ENCODE measurements at regions not wholly inside any gene's neighbourhood (a gene's known extent, or its start where the extent isn't known, plus 50 kb on each side); places are given as distances from the start of the nearest gene placed in this dataset.

DNA sequence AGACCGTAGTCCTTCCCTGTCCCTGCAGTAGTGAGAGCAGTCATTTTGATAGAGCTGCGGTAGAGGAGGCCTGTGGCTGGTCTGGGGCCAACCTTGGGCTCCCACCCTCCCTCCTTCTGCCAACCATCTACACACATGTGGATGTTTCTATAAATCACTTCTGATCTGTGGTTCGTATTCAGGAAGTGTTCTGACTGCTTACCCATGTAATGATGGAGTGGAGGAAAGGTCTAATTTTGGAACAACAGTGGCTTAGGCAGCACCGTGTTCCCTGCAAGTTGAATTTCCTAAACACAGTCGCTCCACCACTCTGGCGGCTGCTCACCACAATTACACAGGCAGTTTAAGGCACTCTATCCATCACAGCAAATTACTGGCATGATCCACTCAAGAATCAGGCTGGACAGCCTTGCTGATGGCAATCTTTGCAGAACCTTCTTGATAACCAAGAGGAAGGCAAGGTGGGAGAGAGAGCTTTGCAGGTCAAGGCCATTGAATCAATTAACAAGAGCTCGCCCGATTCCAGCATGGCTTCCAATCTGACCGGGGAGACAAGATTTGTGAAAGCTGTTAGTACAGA is 104.7 kb upstream of the VEPH1 start:
- TF ChIP-seq TAF1 (IDR thresholded peaks at IDR 0.05; ENCODE audit: borderline replicate concordance, insufficient read depth, low read length) (no peak), POLR2AphosphoS5 (IDR thresholded peaks at IDR 0.05; ENCODE audit: low read depth, low read length) (no peak), REST (IDR thresholded peaks at IDR 0.05; ENCODE audit: insufficient read depth in 1 of 2, low read depth in 2 of 2, low read length in 2 of 2) (no peak), SIN3A (IDR thresholded peaks at IDR 0.05; ENCODE audit: borderline replicate concordance, insufficient read depth, low read length) (no peak), FOXP2 (optimal IDR thresholded peaks at IDR 0.05; ENCODE audit: borderline replicate concordance, extremely low read depth, extremely low read length, insufficient read depth) (no peak)

- TF ChIP-seq SIN3A (IDR thresholded peaks at IDR 0.05; ENCODE audit: borderline replicate concordance, insufficient read depth, low read length) (no peak), POLR2AphosphoS5 (IDR thresholded peaks at IDR 0.05; ENCODE audit: low read depth, low read length) (no peak), TAF1 (IDR thresholded peaks at IDR 0.05; ENCODE audit: borderline replicate concordance, insufficient read depth, low read length) (no peak), FOXP2 (optimal IDR thresholded peaks at IDR 0.05; ENCODE audit: borderline replicate concordance, extremely low read depth, extremely low read length, insufficient read depth) (no peak), REST (IDR thresholded peaks at IDR 0.05; ENCODE audit: insufficient read depth in 1 of 2, low read depth in 2 of 2, low read length in 2 of 2) (no peak)
Observed at GRCh38 chr3:157606852-157607197, 103.6 kb upstream of the VEPH1 start.

GRCh38 chr3:157606011-157606851 is 103.0 kb upstream of the VEPH1 start:
- TF ChIP-seq SIN3A (IDR thresholded peaks at IDR 0.05; ENCODE audit: borderline replicate concordance, insufficient read depth, low read length) = no peak

DNA sequence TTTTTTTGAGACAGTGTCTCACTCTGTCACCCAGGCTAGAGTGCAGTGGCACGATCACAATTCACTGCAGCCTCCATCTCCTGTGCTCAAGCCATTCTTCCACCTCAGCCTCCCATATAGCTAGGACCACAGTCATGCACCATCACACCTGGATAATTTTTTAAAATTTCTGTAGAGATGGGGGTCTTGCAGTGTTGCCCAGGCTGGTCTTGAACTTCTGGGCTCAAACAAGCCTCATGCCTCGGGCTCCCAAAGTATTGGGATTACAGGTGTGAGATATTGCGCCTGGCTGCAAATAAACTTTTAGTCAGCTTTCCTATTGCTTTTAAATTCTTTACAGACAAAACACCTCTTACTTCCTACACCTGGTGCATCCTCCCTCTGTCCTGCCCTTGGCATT is 102.1 kb upstream of the VEPH1 start:
- no peak for TF ChIP-seq REST (IDR thresholded peaks at IDR 0.05; ENCODE audit: insufficient read depth in 1 of 2, low read depth in 2 of 2, low read length in 2 of 2)
- TF ChIP-seq POLR2AphosphoS5 (IDR thresholded peaks at IDR 0.05; ENCODE audit: low read depth, low read length) = no peak
- TF ChIP-seq TAF1 (IDR thresholded peaks at IDR 0.05; ENCODE audit: borderline replicate concordance, insufficient read depth, low read length) = no peak
- no peak for TF ChIP-seq SIN3A (IDR thresholded peaks at IDR 0.05; ENCODE audit: borderline replicate concordance, insufficient read depth, low read length)
- TF ChIP-seq FOXP2 (optimal IDR thresholded peaks at IDR 0.05; ENCODE audit: borderline replicate concordance, extremely low read depth, extremely low read length, insufficient read depth) = no peak

GRCh38 chr3:157602424-157602823 is 99.2 kb upstream of the VEPH1 start:
- TF ChIP-seq SIN3A (IDR thresholded peaks at IDR 0.05; ENCODE audit: borderline replicate concordance, insufficient read depth, low read length) (no peak), FOXP2 (optimal IDR thresholded peaks at IDR 0.05; ENCODE audit: borderline replicate concordance, extremely low read depth, extremely low read length, insufficient read depth) (no peak), REST (IDR thresholded peaks at IDR 0.05; ENCODE audit: insufficient read depth in 1 of 2, low read depth in 2 of 2, low read length in 2 of 2) (no peak), POLR2AphosphoS5 (IDR thresholded peaks at IDR 0.05; ENCODE audit: low read depth, low read length) (no peak), TAF1 (IDR thresholded peaks at IDR 0.05; ENCODE audit: borderline replicate concordance, insufficient read depth, low read length) (no peak)
